ENCODE measurements at regions not wholly inside any gene's neighbourhood (a gene's known extent, or its start where the extent isn't known, plus 50 kb on each side); places are given as distances from the start of the nearest gene placed in this dataset.

DNA sequence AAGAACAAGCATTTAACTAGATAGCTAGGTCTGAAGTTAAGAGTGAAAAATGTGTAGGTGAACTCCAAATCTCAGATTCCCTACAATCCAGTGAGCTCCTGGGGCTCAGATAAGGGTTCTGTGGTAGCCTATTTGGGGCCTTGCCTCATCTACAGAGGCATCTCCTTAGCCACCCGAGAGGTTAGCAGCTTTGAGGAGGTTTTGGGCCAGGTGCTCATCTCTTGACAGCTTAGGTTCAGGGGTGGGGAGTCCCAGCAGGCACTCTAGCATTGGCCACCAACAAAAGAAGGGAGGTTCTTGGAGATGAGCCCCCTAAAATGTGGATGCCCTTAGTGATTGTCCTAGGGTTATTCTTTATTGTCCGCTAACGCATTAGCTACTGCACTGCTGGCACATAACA, 184.4 kb upstream of the B3GAT1 start:
- TF ChIP-seq CTCF (IDR thresholded peaks at IDR 0.05) (no peak), EZH2 (IDR thresholded peaks at IDR 0.05; ENCODE audit: borderline replicate concordance, insufficient read depth, low read depth, low read length, poor library complexity, severe bottlenecking) (no peak)
